ENCODE measurements at regions not wholly inside any gene's neighbourhood (a gene's known extent, or its start where the extent isn't known, plus 50 kb on each side); places are given as distances from the start of the nearest gene placed in this dataset.

DNA sequence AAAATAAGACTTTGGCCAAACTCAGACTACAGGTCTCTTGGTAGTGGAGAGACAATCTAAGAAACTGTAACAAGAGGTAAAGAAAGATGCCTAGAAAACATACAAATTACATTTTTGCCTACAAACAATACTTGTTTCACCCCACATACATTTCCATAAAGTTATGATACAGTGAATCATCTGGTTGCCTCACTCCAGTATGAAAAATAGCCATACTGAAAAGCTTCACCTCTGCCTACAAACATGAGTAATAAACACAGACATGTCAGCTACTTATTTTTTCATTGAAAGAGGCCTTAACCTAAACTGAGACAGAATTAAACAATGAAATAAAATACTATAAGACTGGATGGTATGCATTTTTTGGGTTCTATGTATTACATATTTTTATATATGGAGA is 1463.0 kb downstream of the FAM181B start:
- no peak overlapping the region for H3K27ac ChIP-seq
- H3K4me3 ChIP-seq = no peak overlapping the region
- no peak for DNase-seq (ENCODE audit: low spot score)
- TF ChIP-seq, protein P1, sequence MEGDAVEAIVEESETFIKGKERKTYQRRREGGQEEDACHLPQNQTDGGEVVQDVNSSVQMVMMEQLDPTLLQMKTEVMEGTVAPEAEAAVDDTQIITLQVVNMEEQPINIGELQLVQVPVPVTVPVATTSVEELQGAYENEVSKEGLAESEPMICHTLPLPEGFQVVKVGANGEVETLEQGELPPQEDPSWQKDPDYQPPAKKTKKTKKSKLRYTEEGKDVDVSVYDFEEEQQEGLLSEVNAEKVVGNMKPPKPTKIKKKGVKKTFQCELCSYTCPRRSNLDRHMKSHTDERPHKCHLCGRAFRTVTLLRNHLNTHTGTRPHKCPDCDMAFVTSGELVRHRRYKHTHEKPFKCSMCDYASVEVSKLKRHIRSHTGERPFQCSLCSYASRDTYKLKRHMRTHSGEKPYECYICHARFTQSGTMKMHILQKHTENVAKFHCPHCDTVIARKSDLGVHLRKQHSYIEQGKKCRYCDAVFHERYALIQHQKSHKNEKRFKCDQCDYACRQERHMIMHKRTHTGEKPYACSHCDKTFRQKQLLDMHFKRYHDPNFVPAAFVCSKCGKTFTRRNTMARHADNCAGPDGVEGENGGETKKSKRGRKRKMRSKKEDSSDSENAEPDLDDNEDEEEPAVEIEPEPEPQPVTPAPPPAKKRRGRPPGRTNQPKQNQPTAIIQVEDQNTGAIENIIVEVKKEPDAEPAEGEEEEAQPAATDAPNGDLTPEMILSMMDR (IDR thresholded peaks at IDR 0.05) = no peak

DNA sequence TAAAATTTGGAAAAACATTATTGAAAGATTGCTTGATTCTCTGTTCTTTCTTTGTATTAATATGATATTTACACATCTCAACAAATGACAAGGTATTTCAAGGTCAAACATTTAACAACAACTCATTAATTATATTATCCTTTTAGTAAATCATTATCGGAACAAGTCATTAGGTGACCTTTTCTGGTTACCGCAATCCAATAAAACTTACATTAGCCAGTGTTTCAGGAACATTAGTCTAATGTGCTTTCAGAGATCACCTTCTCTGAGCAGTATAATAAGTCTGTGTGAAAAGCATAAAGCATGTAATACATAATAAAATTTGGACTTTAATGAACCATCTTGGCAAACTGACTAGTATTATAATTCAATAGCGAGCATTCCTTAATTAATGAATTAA is 1466.4 kb downstream of the FAM181B start:
- Histone ChIP-seq H3K4me3 (no peak overlapping the region), H3K27ac (no peak overlapping the region)
- TF ChIP-seq, protein P1 (IDR thresholded peaks at IDR 0.05) = no peak
- no peak for DNase-seq (ENCODE audit: low spot score)

DNA sequence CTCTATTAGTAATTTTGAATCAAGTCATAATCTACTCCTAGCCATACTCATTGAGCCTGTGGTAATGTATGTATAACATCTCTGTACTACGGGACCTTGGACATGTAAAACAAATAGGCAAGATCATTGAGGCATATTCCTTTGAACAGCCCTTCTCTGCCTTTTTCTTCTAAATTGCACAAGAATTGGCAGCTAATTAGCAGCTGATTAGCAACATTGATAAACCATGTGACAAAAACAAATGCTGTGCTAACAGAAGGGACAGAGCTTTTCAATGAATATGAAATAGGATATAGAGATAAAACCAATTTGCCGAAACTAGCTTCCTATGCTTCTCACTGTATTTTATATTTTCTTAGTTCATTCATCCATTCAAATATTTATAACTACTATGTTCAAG is 1474.2 kb downstream of the FAM181B start:
- TF ChIP-seq, protein P1 (IDR thresholded peaks at IDR 0.05) = no peak
- H3K27ac ChIP-seq = no peak overlapping the region
- no peak overlapping the region for H3K4me3 ChIP-seq
- no peak for DNase-seq (ENCODE audit: low spot score)

DNA sequence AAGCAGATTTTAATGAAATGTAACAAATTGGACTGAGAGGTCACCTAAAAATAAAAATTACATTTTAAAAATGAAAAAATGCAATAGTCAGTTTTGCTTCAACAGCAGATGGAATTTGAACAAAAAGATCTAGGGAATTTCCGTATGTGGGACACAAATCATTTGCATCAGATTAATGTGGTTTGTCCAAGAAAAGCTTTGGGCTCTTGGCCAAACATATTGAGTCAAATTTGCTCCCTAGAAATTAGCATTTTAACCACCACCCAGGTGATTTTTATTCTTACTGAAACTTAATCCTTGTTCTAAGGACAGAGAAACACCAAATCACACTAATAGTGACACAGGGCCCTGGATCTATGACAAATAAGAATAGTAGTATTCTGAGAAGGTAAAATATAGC is 1477.8 kb downstream of the FAM181B start:
- TF ChIP-seq, protein P1 (IDR thresholded peaks at IDR 0.05) = no peak
- DNase-seq (ENCODE audit: low spot score) = no peak
- no peak overlapping the region for H3K4me3 ChIP-seq
- H3K27ac ChIP-seq = no peak overlapping the region

DNA sequence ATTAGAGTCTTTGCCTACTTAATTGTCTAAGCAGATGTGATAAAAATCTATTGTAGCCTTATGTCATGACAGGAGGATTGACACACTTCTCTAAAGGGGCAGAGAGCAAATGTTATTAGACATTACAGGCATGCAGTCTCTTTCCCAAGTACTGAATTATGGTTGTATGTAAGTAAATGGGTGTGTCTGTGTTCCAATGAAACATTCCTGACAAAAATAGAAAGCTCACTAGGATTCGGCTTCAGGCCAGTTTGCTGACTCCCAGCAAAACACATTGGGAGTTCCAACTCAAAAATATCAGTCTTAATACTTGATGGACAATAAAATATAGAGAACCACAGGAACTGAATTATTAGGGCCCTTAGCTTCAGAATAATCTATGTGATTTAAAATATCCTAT is 1480.4 kb downstream of the FAM181B start:
- TF ChIP-seq, protein P1 (IDR thresholded peaks at IDR 0.05) = no peak
- H3K4me3 ChIP-seq = no peak overlapping the region
- no peak for DNase-seq (ENCODE audit: low spot score)
- no peak overlapping the region for H3K27ac ChIP-seq

DNA sequence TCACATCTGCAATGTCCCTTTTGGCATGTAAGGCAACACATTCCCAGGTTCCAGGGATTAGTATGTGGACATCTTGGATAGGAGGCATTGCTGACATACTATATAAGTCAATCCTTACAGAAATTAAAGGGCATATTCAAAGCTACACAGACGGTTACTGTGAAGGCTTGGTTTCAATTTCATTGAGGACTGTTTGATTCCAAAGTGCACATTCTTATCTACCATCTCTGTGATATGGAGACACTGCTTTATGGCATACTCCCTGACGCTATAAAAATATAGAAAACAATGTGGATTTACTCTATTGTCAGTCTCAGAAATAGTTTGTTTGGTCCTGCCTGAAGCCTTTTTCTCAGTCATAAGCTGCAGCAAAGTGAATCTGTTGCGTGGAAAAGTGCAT is 1486.7 kb downstream of the FAM181B start:
- TF ChIP-seq, protein P1 (IDR thresholded peaks at IDR 0.05) = no peak
- no peak overlapping the region for H3K4me3 ChIP-seq
- H3K27ac ChIP-seq = no peak overlapping the region
- no peak for DNase-seq (ENCODE audit: low spot score)

DNA sequence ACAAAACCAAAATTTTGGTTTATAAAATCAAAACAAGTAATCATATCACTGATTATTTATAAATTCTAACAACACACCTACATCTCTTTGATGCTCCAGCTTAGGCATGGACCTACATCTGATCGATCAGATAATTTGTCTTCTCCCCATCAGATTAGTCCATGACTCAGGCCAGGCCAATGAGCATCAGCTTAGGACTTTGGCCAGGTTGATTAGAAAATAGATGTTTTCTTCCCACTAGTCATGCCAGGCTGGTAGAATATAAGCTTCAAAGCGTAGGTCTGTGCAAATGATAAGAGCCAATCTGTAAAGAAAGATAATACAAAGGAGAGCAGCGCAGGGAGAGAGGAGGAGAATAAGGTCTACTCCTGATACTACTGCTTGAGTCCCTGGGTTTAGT is 1487.9 kb downstream of the FAM181B start:
- no peak for DNase-seq (ENCODE audit: low spot score)
- TF ChIP-seq, protein P1 (IDR thresholded peaks at IDR 0.05) = no peak
- no peak overlapping the region for H3K27ac ChIP-seq
- no peak overlapping the region for H3K4me3 ChIP-seq

All from coronary artery (tissue), 2 donors.